Dermis microvascular lymphatic vessel endothelial cell (primary cell): ENCODE measurements at regions not wholly inside any gene's neighbourhood (a gene's known extent, or its start where the extent isn't known, plus 50 kb on each side); places are given as distances from the start of the nearest gene placed in this dataset.

ENCODE experiments used
- DNase-seq, 2 donors: peaks; one replicate each; pipeline versions ENCODE4 v3.0.0 to v3.0.0-alpha.2; 2010; ENCODE audit warnings: low read depth in 2 of 2

DNA sequence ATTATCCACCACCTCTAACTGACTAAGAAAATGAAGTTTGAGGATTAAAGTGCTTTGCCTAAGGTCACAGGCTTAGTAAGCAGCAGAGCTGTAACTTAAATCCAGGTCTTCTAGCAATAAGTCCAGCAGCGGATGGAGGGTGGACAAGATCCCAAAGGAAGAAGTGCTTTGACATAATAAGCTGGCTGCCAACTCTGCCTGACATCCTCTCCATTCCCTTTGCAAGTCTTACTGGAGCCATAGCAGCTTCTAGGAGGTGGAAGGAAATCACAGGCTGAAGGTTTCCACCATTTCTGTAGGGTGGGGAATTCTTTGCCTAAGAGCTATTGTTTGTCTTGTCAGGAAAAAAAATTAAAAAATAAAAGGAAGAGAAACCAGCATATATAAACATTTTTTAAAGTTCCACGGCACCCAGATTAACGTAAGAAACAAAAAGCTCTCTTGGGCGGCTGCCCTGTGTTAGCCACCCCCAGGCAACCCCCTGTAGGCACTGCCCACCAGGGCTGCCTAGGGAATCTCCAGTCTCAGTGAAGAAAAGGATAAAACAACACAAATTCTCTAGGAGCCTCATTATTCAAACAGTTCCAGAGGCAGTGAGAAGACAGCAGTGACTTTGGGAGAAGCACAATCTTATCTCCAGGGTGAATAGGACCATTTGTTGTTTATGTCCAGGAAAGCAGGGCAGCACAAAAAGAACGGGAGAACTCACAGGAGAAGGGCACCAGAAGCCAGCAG lies 380.8 kb upstream of the CADM1 start:
- no peak for DNase-seq

DNA sequence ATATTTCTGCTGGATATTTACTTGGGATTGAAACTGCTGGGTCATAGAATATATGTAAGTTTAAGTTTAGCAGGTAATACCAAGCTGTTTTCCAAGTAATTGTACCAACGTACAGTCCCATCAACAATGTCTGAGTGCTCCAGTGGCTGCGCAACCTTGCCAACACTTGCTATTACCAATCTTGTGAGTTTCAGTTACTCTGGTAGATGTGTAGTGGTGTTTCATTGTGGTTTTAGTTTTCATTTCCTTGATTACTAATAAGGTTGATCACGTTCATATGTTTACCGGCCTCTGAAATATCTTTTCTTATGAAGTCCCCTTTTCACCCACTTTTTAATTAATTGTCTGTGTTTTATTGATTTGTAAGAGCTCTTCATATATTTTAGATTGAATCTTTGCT lies 370.6 kb upstream of the CADM1 start:
- DNase-seq, result no peak

DNA sequence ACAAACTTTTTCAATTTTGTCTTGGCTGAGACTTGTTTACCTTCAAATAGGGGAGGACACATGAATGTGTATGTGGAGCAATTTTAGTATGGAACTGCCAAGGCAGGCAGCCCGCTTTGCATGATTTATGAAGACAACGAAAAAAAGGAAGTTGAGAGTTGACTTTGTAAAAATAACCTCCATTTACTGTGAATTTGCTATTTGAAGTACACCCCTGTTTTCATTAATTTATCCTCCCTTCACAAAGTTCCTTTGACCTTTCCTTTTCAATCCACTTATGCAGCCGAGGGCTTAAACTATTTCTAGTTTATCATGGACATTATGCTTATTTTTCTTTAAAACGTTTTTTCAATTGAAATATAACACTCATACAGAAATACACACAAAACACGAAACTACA lies 369.6 kb upstream of the CADM1 start:
- no peak for DNase-seq

DNA sequence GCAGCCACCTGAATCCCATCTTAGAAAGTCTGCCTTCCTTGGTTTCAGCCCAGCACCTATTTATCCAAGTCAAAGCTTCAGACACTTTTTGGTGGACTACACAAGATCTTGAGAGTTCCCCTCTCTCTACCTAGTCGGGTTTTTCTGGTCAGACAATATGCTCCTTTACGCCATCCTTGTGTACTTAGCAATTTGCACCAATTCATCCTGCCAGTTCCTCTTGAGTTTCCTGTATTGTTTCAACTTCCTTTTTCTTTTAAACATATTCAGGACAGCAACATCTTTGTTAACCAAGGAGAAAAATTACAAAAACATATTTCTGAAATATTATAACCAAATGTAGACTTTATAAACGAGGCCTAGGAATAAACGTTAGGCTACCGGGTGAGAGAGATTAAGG lies 368.2 kb upstream of the CADM1 start:
- no peak for DNase-seq

DNA sequence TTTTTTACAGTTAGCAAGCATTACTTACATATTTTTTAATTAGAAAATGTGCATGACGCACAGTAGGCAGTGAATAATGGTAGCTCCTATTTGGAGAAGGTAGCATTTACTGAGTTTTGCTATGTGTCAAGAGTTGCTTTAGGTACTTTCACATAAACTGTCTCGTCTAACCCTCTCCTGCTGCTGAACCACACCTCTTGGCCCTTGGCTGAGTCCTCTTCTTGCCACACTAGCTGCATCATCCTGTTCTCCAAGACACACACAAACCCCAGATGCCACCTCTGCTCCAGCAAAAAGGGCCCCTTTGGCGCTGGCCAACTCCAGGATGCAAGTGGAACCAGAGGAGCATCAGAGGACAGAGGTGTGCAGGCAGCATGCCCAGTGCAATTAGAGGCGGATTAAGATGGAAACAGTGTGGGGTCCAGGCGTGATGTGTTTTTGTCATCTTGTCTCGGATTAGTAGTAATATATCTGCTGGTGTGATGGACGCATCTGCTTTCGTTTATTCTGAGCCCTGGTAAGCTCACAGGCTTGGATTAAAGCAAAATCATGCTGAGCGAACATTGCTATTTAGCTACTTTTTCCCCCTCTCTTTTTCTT lies 367.0 kb upstream of the CADM1 start:
- DNase-seq, result no peak

DNA sequence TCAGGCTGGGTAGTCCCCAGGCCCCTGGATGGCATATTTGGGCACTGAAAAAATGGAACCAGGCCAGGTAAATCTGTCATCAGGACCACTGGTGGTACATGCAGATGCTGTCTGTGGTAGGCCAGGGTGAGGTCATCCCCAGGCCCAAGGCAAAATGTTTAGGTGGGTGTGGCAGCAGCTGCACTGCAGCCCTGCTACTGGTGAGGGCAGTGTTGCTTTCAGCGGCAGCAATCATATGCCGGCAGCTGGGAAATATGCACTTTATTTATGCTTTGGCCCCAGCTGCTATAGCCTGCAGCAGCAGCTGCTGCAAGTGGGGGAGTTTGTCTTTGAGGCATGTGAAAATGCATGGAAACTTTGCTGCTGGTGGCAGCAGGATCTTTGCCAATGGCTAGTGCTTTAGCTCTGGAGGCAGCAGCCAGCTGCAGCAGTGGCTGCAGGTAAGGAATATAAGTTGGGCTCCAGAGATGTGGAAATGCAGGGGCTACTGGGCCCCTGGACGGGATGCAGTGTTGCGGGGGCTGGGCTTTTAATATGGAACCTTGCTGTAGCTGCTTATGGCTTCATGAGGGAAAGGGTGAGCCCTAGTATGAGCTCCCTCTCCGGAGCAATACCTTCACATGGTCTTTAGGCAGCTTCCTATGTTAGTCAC lies 365.7 kb upstream of the CADM1 start:
- no peak for DNase-seq

DNA sequence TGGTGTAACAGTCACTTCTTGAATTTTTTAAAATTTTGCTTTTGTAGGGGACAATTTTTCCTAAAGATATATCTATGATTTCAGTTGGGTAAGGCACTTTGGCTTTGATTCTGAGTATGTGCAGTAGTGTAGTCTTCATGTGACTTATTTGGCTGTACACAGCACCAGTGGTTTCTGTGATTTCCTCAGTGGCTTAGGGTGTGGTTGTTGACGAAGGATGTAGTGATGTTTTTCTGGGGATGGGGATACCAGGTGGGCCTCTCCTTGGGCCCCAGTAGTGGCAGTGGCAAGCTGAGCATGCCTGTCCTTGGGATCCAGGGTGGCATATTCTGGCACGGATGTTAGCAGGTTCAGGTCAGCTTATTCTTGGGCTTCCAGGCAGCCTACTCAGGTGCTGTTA lies 364.9 kb upstream of the CADM1 start:
- no peak for DNase-seq

DNA sequence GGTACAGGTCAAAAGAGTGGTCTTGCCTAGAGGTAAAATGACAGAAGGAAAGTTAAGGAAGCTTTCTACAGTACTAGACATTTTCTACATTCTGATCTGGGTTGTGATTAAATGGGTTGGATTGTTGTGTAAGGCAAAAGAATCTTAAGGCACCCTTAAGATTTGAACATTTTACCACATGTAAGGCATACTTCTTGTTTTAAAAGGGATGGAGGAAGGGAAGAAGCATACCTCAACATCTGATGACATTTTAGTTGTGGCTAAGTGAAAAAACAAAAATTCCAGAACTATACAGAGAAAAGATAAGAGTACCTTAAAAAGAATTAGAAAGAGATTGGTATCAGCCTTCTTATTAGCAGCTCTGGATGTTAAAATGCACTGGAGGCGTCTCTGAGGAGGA lies 356.0 kb upstream of the CADM1 start:
- no peak for DNase-seq

DNA sequence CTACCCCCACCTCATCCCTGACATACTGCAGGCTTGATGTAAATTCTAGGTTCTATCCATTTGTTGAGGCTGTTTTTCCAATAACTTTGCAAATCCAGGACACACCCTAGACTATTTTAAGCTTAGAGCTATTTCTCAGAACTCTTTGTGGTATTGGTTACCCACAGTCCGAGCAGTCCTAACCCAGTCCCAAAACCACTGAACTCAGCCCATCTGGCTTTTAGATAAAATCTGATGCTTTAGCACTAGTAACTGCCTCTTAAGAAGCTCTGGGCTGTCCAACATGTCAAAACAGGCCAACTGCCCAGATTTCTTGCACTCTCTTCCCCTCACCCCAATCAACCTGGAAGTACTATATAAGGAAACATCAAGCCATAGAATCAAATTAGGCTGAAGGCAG lies 344.4 kb upstream of the CADM1 start:
- DNase-seq, result no peak

DNA sequence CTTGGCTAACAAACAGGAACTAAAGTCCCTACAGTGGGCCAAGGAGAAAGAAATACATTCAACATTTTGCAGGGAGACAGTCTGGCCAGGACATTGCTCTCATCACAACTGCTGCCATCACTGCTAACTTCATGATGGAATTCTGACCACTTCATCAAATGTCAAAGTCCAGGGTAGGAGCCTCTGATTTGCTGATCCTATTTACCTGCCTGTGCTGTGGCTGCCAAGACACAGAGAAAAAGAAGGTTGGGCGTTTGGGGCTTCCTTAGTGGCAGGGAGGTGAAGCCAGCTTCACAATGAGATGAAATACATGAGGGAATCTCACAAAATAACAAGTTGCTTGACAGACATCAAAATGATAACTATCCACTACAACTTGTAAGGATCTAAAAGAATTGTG lies 343.9 kb upstream of the CADM1 start:
- DNase-seq, result no peak

DNA sequence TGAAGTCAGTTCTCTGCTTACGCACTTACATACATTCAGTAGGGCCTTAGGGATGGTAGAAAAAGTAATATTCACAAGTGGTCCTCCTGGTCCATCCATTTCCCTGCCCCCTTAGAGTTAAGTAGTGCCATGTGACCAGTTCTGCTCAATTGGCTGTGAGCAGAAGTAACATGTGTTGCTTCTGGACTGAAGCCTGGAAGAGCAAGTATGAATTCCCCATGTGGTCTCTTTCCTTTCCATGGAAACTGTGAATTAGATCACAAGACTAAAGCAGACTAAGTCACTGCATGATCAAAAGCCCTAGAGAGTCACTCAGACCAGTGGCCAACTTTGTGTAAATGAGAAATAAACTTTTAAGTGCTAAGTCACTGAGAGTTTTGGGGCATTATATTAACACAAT lies 341.7 kb upstream of the CADM1 start:
- DNase-seq, result no peak

DNA sequence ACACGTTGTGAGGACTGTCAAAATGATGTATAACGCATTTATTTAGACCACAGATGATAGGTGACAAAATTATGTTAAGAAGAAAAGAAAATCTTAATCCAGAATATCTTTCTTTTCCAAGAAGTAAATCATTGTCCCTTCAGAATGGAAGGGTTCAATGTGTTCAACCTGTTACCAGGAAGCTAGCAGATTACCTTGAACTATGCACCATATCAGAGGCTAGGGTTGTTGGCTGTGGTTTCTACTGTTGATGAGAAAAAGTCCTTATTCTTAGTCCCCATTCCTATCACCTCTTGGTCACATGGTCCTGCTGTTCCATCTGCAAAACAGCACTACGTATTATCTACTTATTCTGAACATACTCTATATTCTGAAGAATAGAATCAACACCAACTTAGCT lies 339.5 kb upstream of the CADM1 start:
- no peak for DNase-seq

DNA sequence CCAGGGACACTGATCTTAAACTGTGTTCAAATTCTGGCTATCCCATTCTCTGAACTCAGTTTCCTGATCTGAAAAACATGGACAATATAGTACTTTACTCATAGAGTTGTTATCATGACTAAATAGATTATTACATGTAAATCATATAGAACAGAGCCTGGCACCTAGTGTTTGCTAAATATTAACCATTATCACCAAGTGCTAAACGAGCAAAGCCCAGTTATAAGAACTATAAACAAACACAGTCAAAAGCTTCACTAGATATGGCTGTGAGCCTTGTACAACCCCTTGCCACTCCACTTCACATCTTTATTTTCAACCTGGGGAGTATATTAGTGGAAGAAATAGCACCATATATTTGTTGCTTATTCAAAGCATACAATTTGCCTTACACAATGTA lies 338.9 kb upstream of the CADM1 start:
- no peak for DNase-seq

DNA sequence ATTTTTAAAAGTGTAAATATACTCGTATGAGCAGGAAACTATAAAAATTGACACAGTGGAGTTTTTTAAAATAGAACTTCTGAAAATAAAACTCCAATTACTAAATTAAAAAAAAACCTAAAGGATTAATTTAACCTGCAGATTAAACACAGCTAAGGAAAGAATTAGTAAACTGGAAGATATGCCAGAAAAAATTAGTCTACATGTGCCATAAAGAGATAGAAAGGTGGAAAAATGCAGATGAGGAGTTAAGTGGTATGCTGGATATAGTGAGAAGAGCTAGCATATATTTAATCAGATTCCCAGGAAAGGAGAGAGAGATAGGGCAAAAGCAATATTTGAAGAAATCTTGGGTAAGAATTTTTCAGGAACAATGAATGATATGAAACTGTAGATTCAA lies 315.8 kb upstream of the CADM1 start:
- DNase-seq, result no peak

DNA sequence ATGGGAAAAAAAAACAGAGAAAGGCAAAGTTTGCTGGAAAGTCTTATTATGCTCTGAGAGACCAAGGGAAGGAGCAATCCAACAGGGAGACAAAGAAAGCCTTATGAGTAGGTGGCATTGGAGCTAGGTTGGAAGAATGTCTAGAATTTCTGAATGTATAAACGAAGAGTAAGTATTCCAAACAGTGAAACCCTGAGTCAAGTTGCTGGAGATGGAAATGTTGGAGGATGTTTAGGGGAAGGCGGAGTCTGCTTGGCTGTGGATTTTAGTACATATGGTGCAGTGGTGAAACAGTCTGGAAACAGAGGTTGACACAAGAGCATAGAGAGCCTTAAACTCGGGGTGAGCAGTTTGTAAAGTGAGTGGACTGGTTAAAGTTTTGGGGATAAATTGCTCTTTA lies 314.8 kb upstream of the CADM1 start:
- DNase-seq, result no peak

DNA sequence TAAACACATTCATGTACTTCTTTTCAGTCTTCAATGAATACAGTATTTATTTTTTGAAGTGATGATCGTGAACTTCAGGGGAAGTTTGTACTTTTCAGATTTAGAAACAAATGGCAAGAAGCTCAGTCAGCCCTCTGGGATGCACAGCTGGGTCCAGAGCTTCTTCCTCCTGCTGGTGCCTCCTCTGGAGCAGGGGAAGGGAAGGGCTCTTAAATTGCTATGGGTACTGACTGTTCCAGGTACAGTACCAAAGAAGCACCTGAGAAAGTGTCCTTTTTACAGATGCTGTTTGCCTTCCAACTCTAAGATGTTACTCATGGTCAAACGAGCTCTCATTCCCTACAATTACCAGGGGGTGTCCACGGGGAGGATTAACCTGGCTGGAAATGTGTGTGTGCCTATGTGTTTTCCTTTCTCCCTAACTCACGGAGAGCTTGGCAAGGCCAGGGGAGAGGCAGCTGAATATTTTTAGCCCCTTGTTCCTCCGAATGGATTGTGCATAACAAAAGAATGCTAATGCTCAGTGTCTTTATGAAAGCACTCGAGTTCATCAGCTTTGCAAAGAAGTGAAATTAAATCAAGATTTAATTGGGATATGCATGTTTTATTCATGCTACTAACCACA lies 313.7 kb upstream of the CADM1 start:
- DNase-seq, result no peak

DNA sequence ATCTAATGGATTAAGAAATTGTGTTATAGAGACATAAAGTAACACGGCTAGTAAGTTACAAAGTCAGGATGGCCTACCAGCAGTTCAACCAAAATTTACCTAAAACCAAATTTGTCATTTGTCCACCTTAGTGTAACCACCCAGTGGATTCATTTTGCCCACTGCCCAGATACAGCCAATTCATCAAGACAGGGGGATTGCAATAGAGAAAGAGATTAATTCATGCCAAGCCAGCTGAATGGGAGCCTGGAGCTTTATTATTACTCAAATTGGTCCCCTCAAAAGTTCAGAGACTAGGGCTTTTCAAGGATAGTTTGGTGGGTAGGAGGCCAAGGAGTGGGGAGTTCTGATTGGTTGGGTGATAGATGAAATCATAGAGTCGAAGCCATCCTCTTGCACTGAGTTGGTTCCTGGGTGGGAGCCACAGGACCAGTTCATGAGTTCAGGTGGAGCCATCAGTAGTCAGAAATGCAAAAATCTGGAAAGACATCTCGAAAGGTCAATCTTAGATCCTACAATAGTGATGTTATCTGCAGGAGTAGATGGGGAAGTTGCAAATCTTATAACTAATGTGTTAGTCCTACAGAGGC lies 304.2 kb upstream of the CADM1 start:
- no peak for DNase-seq

DNA sequence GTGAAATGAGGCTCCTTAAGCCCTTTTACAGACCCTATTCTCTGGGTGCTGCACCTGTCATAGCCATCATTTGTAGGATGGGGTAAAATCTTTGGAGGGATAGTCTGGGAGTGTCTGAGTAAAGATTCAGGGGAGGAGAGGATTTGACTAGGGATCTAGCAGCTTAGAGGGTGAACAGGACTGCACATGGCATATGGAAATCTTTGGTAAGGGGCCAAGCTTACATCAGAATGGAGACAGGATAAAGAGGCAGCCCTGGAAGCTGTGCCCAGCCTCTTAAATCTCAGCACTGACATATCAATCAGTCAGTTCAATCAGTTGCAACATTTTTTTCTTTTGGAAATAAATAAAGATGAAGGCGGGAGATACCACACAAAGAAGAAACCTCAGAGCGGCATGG lies 301.8 kb upstream of the CADM1 start:
- no peak for DNase-seq

DNA sequence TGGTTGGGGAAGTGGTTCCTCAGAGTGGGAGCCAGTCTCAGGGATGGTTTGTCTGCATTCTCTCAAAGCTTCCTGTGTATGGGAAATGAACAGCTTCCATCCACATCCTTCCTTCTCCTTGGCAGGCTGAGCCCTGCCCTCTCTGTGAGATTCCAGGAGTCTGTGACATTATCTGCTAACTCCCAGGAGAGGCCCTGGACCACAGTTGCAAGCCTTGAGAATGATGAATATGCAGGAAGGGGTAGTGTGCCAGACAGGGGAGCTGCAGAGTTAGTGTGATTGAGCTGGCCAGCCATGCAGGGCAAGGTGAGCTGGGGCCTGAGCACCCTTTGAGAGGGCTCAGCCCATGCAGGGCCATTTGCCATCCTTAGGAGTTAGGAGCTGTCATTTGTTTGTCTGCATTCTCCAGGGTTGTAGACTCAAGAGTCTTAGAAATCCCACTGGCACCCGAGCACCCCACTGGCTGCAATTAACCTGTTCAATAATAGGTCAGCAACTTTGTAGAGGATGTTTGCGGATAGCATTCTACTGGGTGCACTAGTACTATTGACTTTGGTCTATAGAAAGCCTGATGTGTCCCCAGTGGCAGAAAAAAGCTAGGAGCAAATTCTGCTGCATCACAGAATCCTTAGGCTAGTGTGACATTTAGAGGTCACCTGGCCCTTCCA lies 299.0 kb upstream of the CADM1 start:
- no peak for DNase-seq

DNA sequence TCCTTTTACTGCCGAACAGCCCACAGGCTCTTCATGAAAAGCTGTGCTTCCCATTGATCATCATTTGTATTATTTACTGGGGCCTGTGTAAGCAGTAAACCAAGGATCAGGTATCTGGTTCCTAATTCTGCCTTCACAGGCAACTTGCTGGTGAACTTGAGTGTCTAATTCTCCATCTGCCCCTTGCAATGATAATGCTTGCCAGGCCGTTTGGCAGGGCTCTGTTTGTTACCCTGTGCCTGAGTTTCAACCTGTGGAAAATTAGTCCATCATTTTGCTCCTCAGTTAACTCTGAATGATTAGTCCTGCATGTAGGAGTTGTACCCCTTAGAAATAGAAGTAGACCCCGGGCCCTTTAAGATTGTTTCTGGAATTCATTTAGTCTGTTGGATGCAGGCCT lies 298.4 kb upstream of the CADM1 start:
- DNase-seq, result no peak

DNA sequence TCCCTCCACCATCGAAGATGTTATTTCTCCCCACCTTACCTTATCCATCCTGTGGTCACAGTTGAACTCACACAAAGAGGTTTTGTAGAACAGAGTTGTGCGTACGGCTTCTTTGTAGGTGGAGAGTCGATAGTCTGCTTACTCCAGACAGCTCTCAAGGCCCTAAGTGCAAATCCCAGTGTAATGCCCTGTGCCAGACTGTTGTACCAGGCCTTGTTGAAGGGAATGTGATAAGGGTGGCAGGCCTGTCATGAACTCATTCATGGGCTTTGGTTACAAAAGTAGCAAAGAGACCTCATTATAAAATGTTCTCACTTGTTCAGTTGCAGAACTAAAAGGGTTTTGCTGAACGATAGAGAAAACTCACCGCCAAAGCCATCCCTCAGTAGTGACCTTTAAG lies 288.7 kb upstream of the CADM1 start:
- DNase-seq, result no peak

DNA sequence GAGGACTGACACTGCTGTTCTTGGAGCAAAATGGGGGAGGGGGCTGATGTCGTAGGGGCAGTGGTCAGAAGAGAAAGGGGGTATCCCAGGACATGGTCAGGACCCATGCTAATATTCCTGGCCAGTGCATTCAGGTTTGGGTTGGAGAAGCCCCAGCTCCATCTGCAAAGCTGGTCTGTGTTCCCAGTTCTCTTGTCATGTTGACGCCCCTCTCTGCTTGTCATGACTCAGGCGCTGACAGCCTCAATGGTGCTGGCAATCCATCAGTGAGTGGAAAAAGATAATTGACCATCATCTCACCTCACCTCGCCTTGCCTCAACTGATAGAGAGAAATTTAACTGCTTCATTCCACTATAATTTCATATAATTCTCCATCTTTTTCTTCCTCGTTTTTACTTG lies 283.1 kb upstream of the CADM1 start:
- DNase-seq, result no peak
